KOPT-K1 (cell line): ENCODE measurements at regions not wholly inside any gene's neighbourhood (a gene's known extent, or its start where the extent isn't known, plus 50 kb on each side); places are given as distances from the start of the nearest gene placed in this dataset.

ENCODE experiments used
- H3K27ac ChIP-seq: fragments of 200-600 bp; sonication (generic); 2 replicates; pipeline ENCODE4 v1.5.1; 2016; ENCODE audit warnings: antibody characterized with exemption, mild to moderate bottlenecking, low read depth, low read length; ENCODE audit not compliant: poor library complexity, severe bottlenecking
- H3K36me3 ChIP-seq: fragments of 200-600 bp; sonication (generic); 2 replicates; pipeline ENCODE4 v1.5.1; 2017; ENCODE audit warnings: antibody characterized with exemption, mild to moderate bottlenecking, low read length, moderate library complexity; ENCODE audit not compliant: insufficient read depth
- H3K9me3 ChIP-seq: fragments of 200-600 bp; sonication (generic); 2 replicates; pipeline ENCODE4 v1.5.1; 2017; ENCODE audit warnings: antibody characterized with exemption, low read length, mild to moderate bottlenecking; ENCODE audit not compliant: insufficient read depth, poor library complexity, severe bottlenecking

DNA sequence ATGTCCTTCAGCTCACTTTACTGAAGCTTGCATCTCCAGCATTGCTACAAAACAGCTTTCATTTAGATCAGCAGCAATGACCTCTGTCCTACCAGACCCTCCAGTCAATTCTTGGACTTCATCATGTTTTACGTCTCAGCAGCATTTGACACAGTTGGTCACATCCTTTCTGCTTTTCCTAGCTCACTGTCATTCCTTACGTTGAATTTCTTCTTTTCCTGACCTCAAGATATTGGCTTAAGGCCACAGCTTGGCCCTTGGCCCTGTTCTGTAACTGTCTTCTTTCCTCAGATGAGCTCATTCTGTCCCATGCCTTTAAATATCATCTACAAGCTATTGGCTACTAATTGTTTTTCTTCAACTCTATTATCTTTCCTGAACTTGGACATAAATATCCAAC, 576.2 kb upstream of the KCNMB2 start:
- Histone ChIP-seq H3K36me3 (no peaks in the 10 kb centered on the region), H3K9me3 (no peaks in the 10 kb centered on the region), H3K27ac (no peak overlapping the region)

DNA sequence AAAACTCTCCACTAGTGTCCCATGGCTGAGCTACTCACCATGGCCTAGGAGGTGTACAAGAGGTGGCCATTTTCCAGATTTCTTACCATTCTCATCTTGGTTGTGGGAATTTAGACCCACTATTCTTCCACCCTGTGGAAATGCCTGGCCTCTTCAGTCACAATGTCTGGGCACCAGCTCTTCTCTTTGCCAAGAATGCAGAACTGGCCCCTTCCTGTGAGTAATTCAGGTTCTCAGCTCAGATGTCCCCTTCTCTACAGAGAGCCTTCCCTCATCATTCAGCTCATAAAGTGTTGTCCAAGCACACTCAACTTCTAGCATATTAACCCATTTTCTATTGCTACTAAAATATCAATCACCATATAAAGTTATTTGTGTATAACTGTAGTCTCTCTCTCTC, 575.5 kb upstream of the KCNMB2 start:
- Histone ChIP-seq H3K9me3 (no peaks in the 10 kb centered on the region), H3K27ac (no peak overlapping the region), H3K36me3 (no peaks in the 10 kb centered on the region)

DNA sequence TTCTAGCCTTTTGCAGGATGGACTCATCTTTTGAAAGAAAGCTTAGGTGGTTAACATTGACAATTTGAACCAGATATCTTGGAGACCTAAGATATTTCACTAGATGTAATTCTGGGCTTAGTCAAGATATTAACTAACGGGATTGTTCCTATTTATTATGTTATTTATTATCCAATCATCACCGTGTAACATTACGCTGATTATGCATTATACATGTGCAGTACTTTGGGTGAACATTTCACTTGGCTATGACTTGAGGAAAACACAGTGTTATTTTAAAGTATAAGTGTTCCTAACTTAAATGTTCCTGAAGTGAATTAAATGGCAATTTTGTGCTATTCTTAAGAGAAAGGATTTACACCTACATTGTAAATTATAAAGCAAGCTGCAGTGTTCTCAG, 574.5 kb upstream of the KCNMB2 start:
- no peak overlapping the region for H3K27ac ChIP-seq
- no peaks in the 10 kb centered on the region for H3K9me3 ChIP-seq
- H3K36me3 ChIP-seq: no peaks in the 10 kb centered on the region

DNA sequence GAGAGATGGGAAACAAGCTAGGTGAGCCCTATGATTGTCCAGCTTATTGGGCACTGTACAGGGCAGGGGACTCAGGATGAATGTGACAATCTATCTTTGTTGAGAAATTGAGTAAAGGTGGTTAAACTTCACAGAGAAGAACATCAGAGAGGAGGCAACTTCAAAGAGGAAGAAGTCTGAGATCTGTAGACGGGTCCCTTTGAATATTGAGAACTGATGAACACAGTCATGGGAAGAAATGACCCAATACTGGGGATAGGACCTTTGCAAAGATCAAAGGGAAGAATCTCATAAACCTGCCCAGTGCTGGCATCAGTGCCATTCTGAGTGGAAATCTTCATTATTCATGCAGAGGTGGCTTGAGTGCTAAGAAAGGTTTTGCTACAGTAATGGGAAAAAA, 569.7 kb upstream of the KCNMB2 start:
- no peaks in the 10 kb centered on the region for H3K9me3 ChIP-seq
- H3K27ac ChIP-seq: no peak overlapping the region
- H3K36me3 ChIP-seq: no peaks in the 10 kb centered on the region

DNA sequence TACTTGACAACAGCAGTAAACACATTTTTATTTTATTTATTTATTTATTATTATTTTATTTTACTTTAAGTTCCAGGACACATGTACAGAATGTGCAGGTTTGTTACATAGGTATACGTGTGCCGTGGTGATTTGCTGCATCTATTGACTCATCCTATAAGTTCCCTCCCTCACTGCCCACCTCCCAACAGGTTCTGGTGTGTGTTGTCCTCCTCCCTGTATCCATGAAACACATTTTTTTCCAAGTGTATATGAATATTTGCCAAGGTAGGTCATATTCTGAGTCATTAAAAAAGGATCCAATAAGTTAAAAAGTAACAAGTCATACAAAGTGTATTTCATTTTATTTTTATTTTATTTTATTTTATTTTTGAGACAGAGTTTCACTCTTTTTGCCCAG, 567.3 kb upstream of the KCNMB2 start:
- no peak overlapping the region for H3K27ac ChIP-seq
- no peaks in the 10 kb centered on the region for H3K36me3 ChIP-seq
- H3K9me3 ChIP-seq: no peaks in the 10 kb centered on the region

DNA sequence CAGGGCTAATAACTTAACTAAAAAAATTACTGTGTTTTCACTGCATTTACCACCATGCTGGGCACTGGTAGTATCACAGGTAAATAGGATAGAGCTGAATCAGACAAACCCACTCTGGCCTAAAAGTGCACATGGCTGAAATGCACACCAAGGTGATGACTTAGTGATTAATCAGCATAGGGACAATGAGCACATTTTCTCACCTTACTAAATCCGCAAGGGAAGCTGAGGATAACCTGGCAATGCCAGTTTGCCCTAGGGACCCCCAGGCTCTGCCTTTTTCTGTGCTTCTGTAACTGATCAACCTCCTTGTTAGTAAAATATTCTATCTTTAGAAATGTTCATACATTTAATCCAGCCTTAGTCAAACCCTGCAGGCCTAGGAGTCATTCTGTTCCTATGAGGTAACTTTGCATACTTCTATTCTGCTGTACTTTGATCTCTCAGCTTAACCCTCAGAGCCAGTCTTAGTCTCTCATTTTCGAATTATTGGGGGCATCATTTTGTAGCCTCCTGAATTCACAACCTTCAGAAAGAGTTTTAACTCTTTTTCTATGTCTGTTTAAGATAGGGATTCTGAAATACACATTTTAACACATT, 562.9 kb upstream of the KCNMB2 start:
- no peaks in the 10 kb centered on the region for H3K9me3 ChIP-seq
- no peak overlapping the region for H3K27ac ChIP-seq
- no peaks in the 10 kb centered on the region for H3K36me3 ChIP-seq

DNA sequence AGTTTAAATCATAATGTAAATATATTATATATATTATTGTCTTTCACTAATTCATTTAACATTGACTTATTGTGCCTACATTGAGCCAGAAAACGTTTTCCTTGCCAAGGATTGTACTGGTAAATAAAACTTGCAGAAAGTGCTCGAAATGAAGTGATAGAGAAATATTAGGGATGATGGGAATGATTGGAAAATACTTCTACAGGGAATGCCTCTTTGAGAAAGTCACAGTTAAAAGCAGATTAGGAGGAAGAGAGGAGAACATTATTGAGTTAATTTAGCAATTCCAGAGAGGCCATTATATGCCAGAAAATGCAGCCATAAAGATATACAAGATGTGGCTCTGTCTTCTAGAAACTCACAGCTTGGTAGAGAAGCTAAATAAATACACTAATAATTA, 560.0 kb upstream of the KCNMB2 start:
- Histone ChIP-seq H3K36me3 (no peaks in the 10 kb centered on the region), H3K27ac (no peak overlapping the region), H3K9me3 (no peaks in the 10 kb centered on the region)

DNA sequence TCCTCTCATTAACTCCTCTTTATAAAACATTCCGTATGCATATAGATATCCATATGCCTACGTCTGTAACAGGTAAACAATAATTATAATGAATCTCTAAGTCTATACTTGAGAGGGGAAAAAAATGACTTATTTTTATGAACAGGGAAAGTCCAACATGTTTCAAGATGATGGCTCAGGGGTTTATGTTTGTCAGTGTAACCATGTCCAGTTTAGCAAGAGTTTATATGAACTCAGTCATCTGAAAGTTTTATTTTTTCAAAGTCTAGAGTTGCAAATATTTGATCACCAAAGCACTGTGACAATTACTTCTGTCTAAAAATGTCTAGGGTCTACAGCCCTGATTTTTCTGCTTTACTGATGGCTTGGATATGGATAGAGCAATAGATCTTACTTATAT, 559.4 kb upstream of the KCNMB2 start:
- no peaks in the 10 kb centered on the region for H3K9me3 ChIP-seq
- no peak overlapping the region for H3K27ac ChIP-seq
- H3K36me3 ChIP-seq: no peaks in the 10 kb centered on the region

DNA sequence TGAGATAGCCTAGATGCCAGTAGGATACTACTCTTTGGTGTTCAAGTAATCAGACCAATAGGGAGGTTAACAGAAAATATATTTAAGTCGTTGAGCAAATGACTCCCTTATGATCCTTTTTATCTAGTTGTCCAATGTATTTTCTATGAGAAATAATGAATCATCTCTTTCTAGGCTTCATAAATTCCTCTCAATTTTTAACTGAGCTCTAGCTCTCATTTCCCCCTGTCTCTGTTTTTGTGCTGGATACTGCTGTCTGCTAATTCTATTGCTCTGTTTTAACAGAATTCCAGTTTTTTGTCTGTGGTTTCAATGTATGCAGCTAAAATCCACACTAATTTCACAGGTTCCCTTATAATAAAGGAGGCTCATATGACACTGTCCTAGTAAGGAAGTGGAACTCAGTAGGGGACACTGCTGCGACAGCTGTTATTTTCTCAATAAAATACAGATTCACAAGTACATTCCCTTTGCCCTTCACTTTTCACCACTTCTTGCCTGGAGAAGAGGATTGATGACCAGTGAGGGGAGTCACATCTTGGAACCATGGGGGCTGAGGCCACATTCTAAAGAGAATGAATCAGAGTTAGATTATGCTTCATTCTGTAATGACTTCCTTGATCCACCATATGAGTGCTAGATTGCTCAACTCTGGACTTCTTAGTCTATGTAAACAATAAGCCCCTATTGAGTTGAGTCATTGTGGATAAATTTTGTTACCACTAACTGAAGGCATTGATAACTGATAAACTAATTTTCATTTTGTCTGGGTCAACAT, 558.7 kb upstream of the KCNMB2 start:
- H3K27ac ChIP-seq: no peak overlapping the region
- no peaks in the 10 kb centered on the region for H3K9me3 ChIP-seq
- no peaks in the 10 kb centered on the region for H3K36me3 ChIP-seq

DNA sequence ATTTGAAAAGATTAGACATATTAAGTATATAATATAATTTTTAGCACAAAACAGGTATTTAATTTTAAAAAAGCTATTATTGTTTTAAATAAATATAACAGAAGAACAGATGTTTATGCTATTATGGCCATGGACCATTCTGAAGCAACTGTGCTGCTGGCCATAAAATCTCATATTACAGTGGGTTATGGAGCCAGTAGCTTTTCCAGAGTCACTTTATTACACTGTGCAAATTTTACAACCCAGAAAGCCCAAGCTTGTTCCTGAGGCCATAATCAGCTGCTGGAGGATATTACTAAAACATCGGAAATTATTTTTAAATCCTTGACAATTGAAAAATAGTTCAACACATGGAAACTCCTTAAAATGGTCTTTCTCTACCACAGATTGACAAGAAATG, 557.3 kb upstream of the KCNMB2 start:
- Histone ChIP-seq H3K9me3 (no peaks in the 10 kb centered on the region), H3K27ac (no peak overlapping the region), H3K36me3 (no peaks in the 10 kb centered on the region)

DNA sequence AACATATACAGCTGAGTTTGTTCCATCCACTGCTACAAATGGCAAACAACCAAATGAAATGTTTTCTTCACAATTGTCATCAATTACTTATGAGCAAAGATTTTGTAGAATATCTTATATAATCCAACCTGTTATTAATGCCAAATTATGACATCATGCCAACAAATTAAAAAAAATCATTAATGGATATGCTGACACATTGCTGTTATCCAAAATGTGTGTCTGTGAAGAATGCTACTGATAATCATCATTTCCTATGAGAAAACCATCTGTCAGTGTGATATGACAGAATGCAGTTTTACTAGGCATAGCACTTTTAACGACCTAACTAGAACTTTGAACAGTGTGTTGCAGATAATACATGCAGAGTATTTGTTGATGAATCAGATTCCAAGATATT, 556.5 kb upstream of the KCNMB2 start:
- Histone ChIP-seq H3K36me3 (no peaks in the 10 kb centered on the region), H3K9me3 (no peaks in the 10 kb centered on the region), H3K27ac (no peak overlapping the region)

DNA sequence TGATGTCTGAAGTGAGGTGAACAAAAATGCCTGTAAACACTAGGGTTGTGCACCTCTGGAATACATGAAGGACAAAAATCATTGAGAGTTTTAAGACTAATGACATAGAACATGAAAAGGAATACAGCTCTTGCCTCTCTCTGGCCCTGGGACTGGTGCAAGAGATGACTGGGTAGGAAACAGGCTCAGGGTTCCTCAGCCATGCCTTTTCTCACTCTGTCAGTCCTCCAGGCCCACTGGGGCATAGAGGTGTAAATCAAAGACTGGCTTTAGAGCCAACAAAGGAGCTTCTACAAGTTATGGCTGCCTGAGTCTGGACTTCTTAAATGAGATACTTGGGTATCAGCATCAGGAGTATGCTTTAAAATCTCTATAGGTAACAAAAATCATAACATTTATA, 554.7 kb upstream of the KCNMB2 start:
- no peaks in the 10 kb centered on the region for H3K36me3 ChIP-seq
- H3K27ac ChIP-seq: no peak overlapping the region
- H3K9me3 ChIP-seq: no peaks in the 10 kb centered on the region

DNA sequence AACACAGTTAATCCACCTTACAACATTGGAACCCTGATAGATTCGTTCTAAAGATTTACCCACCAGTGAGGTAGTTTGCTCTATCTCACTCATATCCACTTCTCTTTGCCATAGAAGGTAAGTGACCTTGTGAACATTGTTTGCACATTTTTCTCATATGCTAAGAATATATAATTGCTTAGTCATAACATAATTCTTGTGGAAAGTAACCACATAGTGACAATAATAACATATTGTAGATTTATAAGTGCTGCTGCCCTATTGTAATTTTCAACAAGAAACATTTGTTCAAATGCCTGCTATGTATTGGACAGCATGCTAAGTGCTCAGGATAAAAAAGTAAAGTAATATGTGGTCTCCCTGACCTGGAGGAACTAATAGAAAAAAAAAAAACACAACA, 554.2 kb upstream of the KCNMB2 start:
- Histone ChIP-seq H3K27ac (no peak overlapping the region), H3K9me3 (no peaks in the 10 kb centered on the region), H3K36me3 (no peaks in the 10 kb centered on the region)

DNA sequence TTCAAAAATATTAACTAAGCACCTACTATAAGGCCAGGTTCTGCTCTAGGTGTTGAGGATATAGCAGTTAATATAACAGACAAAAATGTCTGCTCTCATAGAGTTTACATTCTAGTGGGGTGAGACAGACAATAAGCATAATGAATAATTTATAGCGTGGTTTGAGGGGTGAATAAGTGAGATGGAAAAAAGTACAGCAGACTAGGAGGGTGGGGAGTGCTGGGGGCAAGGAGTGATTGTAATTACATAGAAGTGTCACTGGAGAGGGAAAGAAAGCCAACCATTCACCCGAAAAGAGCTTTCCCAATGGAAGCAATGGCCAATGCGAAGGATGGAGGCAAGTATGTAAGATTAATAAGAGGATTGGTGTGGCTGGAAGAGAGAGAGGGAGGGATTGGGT, 552.9 kb upstream of the KCNMB2 start:
- Histone ChIP-seq H3K9me3 (no peaks in the 10 kb centered on the region), H3K27ac (no peak overlapping the region), H3K36me3 (no peaks in the 10 kb centered on the region)

DNA sequence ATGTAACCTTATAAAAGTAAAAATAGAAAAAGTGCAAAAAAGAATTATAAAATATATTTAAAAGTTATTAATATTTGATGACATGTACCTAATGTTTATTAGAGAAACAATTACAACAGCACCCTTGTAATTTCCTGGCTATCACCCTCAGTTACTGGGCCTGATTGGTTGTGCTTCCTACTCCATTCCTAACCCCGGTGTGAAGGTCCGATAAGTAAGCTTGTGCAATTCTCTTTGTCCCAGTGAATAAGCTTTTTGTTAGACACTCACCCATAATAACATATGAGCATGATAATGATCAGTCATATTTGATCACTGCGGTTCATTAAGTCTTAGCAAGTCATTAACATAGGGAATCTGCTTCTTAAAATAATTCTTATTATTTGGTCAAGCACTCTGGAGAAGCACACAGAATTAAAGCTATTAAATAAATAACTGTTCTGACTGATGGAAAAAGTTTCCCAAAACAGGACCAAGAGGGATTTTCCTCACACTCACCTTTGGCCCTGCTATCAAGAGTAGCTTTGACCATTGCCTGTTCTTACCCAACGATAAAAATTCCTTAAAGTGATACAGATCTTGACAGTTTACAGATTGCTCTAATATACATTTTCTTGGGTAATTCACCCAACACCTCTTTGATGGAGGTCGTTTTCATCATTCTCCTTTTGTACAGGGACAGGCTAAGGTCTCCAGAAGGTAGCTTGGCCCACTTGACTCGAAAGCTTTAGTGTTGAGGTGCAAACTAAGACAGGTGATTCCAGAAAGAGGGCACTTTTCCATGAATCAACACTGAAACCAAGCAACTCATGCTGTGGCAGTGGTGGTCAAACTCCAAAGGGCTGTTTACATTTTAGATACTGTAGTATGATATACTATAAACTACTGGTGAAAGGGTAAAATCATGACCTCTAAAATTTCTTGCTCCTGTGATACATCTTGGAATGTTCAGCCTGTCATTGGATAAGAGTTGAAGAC, 543.0 kb upstream of the KCNMB2 start:
- Histone ChIP-seq H3K36me3 (no peaks in the 10 kb centered on the region), H3K9me3 (no peaks in the 10 kb centered on the region), H3K27ac (no peak overlapping the region)
